ENCODE measurements at regions not wholly inside any gene's neighbourhood (a gene's known extent, or its start where the extent isn't known, plus 50 kb on each side); places are given as distances from the start of the nearest gene placed in this dataset.

GRCh38 chr13:47337781-47338507, 441.1 kb upstream of the HTR2A start:
- no peak overlapping the region for H3K27ac ChIP-seq

GRCh38 chr13:47334173-47334572, 437.3 kb upstream of the HTR2A start:
- Histone ChIP-seq H3K4me3 (no peak overlapping the region), H3K27ac (no peak overlapping the region), H3K36me3 (ENCODE audit: insufficient read depth in 1 of 2, low read depth in 1 of 2) (no peaks in the 10 kb centered on the region), H3K9me3 (no peaks in the 10 kb centered on the region), H3K27me3 (ENCODE audit: insufficient read depth in 3 of 3, low read length in 2 of 3) (no peaks in the 10 kb centered on the region), H3K4me1 (no peaks in the 10 kb centered on the region)
- DNase-seq (peak in 1 of 2 donors; percentile 27), ATAC-seq (peak in 1 of 4 donors; percentile 24)
- intact Hi-C loops (cut with DNase I), result no loop called here
- TF ChIP-seq CTCF (IDR thresholded peaks at IDR 0.05), result no peak
- 34 to 54% (median 46%) methylated on average over 3 of the region's 3 CpGs for WGBS, 3 donors

More at GRCh38 chr13:47337781-47338507, 441.1 kb upstream of the HTR2A start:
- no peaks in the 10 kb centered on the region for H3K36me3 ChIP-seq (ENCODE audit: insufficient read depth in 1 of 2, low read depth in 1 of 2)
- DNase-seq, result no peak
- intact Hi-C loops (cut with DNase I), result no loop called here
- no peak for ATAC-seq
- no peaks in the 10 kb centered on the region for H3K27me3 ChIP-seq (ENCODE audit: insufficient read depth in 3 of 3, low read length in 2 of 3)
- no peak overlapping the region for H3K4me3 ChIP-seq
- H3K9me3 ChIP-seq, result no peaks in the 10 kb centered on the region
- WGBS, 3 donors, result 56 to 62% (median 60%) methylated on average over 7 of the region's 7 CpGs
- no peak for TF ChIP-seq CTCF (IDR thresholded peaks at IDR 0.05)
- no peaks in the 10 kb centered on the region for H3K4me1 ChIP-seq

GRCh38 chr13:47332149-47332548, 435.3 kb upstream of the HTR2A start:
- no peaks in the 10 kb centered on the region for H3K4me1 ChIP-seq
- ATAC-seq (no peak), DNase-seq (no peak)
- no peaks in the 10 kb centered on the region for H3K27me3 ChIP-seq (ENCODE audit: insufficient read depth in 3 of 3, low read length in 2 of 3)
- intact Hi-C loops (cut with DNase I), result no loop called here
- no peak for TF ChIP-seq CTCF (IDR thresholded peaks at IDR 0.05)
- 51 to 56% (median 56%) methylated on average over 4 of the region's 4 CpGs for WGBS, 3 donors
- H3K27ac ChIP-seq, result no peak overlapping the region
- H3K36me3 ChIP-seq (ENCODE audit: insufficient read depth in 1 of 2, low read depth in 1 of 2), result no peaks in the 10 kb centered on the region
- no peaks in the 10 kb centered on the region for H3K9me3 ChIP-seq
- H3K4me3 ChIP-seq, result no peak overlapping the region

GRCh38 chr13:47330031-47330430, 433.2 kb upstream of the HTR2A start:
- intact Hi-C loops (cut with DNase I), result no loop called here
- H3K27me3 ChIP-seq (ENCODE audit: insufficient read depth in 3 of 3, low read length in 2 of 3), result no peaks in the 10 kb centered on the region
- ATAC-seq (no peak), DNase-seq (no peak)
- no peaks in the 10 kb centered on the region for H3K9me3 ChIP-seq
- H3K36me3 ChIP-seq (ENCODE audit: insufficient read depth in 1 of 2, low read depth in 1 of 2), result no peaks in the 10 kb centered on the region
- no peak overlapping the region for H3K4me3 ChIP-seq
- H3K4me1 ChIP-seq, result no peaks in the 10 kb centered on the region
- TF ChIP-seq CTCF (IDR thresholded peaks at IDR 0.05), result no peak
- H3K27ac ChIP-seq, result no peak overlapping the region
- WGBS, 3 donors, result 72 to 75% (median 73%) methylated on average over 6 of the region's 6 CpGs

- no peak for DNase-seq
- H3K4me1 ChIP-seq, result no peaks in the 10 kb centered on the region
- TF ChIP-seq CTCF (IDR thresholded peaks at IDR 0.05), result no peak
- H3K36me3 ChIP-seq (ENCODE audit: insufficient read depth in 1 of 2, low read depth in 1 of 2), result no peaks in the 10 kb centered on the region
- no peak for ATAC-seq
- intact Hi-C loops (cut with DNase I), result no loop called here
- no peak overlapping the region for H3K4me3 ChIP-seq
- H3K9me3 ChIP-seq, result no peaks in the 10 kb centered on the region
- 73 to 74% (median 73%) methylated on average over 1 of the region's 1 CpG for WGBS, 3 donors
- no peak overlapping the region for H3K27ac ChIP-seq
- no peaks in the 10 kb centered on the region for H3K27me3 ChIP-seq (ENCODE audit: insufficient read depth in 3 of 3, low read length in 2 of 3)
Measured at GRCh38 chr13:47327861-47328260, 431.0 kb upstream of the HTR2A start.

Measured in psoas muscle (tissue), 7 donors.